HCT116 (cell line): ENCODE measurements at regions not wholly inside any gene's neighbourhood (a gene's known extent, or its start where the extent isn't known, plus 50 kb on each side); places are given as distances from the start of the nearest gene placed in this dataset.

Experiments used
- ATAC-seq: fragments of 200-7000 bp; cut with Tn5 transposase; 2 replicates; pipeline ENCODE4 v1.9.1; 2020; ENCODE audit warnings: mild to moderate bottlenecking, moderate library complexity
- BruUV-seq: library from RNA; stranded (reverse); fragments of 400-500 nt; replicated peaks from 2 replicates; lab custom pipeline; 2021; lab: Mats Ljungman, UMichigan
- CTCF ChIA-PET: fragments of 300-600 bp; sonication (Branson Sonifier 250); formaldehyde crosslinking; loops from one replicate; lab custom pipeline; 2021; ENCODE audit warnings: antibody characterized with exemption; lab: Charles Lee
- POLR2A ChIA-PET: fragments of 300-600, 350-600 bp; sonication (Branson Sonifier 250); formaldehyde crosslinking; loops from one replicate; lab custom pipeline; 2021; ENCODE audit warnings: antibody characterized with exemption; lab: Charles Lee
- RAD21 ChIA-PET, 2 experiments: fragments of 300-600 bp; sonication (Branson Sonifier 250); formaldehyde crosslinking; loops; one replicate each; lab custom pipeline; 2023; ENCODE audit warnings: low total read pairs in 2 of 2; ENCODE audit not compliant: uncharacterized antibody in 2 of 2, unreplicated experiment in 2 of 2, low non-redundant PET in 1 of 2; lab: Charles Lee
- DNase-seq: peaks from one replicate; pipeline ENCODE4 v3.0.0-alpha.2; 2010; ENCODE audit warnings: low read depth, low spot score
- H2AFZ ChIP-seq: fragments of 200-600 bp; shearing (Covaris generic), sonication (generic); 2 replicates; pipeline ENCODE4 v1.6.1; 2017; ENCODE audit warnings: low read depth, mixed run types, mixed read lengths, antibody characterized with exemption, low read length; ENCODE audit not compliant: poor library complexity, severe bottlenecking
- H3K27ac ChIP-seq: 2 replicates; pipeline ENCODE4 v1.5.1; 2012; ENCODE audit warnings: low read depth, low read length
- H3K27me3 ChIP-seq: fragments of 200-600 bp; sonication (generic); 2 replicates; pipeline ENCODE4 v1.6.1; 2016; ENCODE audit warnings: mixed run types, low read length, mixed read lengths; ENCODE audit not compliant: insufficient read depth
- H3K36me3 ChIP-seq, 2 experiments: fragments of 200-500 bp in 1 of 2; fragments of 200-600 bp in 1 of 2; sonication (Bioruptor generic) in 1 of 2; sonication (generic) in 1 of 2; 2 replicates each; pipeline versions ENCODE4 v1.5.1 to v1.6.1; 2014 to 2016; ENCODE audit warnings: low read length in 2 of 2, inconsistent platforms in 1 of 2, mixed read lengths in 1 of 2, mixed run types in 1 of 2; ENCODE audit not compliant: insufficient read depth in 2 of 2, control insufficient read depth in 1 of 2
- H3K4me1 ChIP-seq, 2 experiments: fragments of 200-600 bp in 1 of 2; sonication (generic) in 1 of 2; 2 replicates each; pipeline versions ENCODE4 v1.5.1 to v1.6.1; 2012 to 2017; ENCODE audit warnings: low read length in 2 of 2, inconsistent platforms in 1 of 2, mild to moderate bottlenecking in 1 of 2, mixed read lengths in 1 of 2, mixed run types in 1 of 2, moderate library complexity in 1 of 2; ENCODE audit not compliant: insufficient read depth in 2 of 2, control insufficient read depth in 1 of 2
- H3K4me2 ChIP-seq: fragments of 200-600 bp; sonication (generic); 2 replicates; pipeline ENCODE4 v1.6.1; 2017; ENCODE audit warnings: mixed run types, low read length, mixed read lengths
- H3K4me3 ChIP-seq, 2 experiments: fragments of 200-600 bp in 1 of 2; sonication (generic) in 1 of 2; replicated peaks in 1 of 2; 2 replicates each; pipeline ENCODE4 v1.5.1; 2011 to 2016; ENCODE audit warnings: low read length in 2 of 2, control low read depth in 1 of 2, low read depth in 1 of 2, mild to moderate bottlenecking in 1 of 2, mixed read lengths in 1 of 2, mixed run types in 1 of 2
- H3K79me2 ChIP-seq: fragments of 200-600 bp; sonication (generic); 2 replicates; pipeline ENCODE4 v1.6.1; 2017; ENCODE audit warnings: mild to moderate bottlenecking, mixed run types, low read length, moderate library complexity, mixed read lengths; ENCODE audit not compliant: insufficient read depth
- H3K9ac ChIP-seq: fragments of 200-600 bp; sonication (generic); 2 replicates; pipeline ENCODE4 v1.6.1; 2016; ENCODE audit warnings: low read length, mixed read lengths
- H3K9me2 ChIP-seq: fragments of 200-600 bp; sonication (generic), shearing (Covaris generic); 2 replicates; pipeline ENCODE4 v1.6.1; 2017; ENCODE audit warnings: mixed run types, mild to moderate bottlenecking, moderate library complexity; ENCODE audit not compliant: insufficient read depth
- H3K9me3 ChIP-seq, 2 experiments: fragments of 200-500 bp in 1 of 2; fragments of 200-600 bp in 1 of 2; sonication (Bioruptor generic) in 1 of 2; sonication (generic) in 1 of 2; 2 replicates each; pipeline ENCODE4 v1.6.1; 2014 to 2017; ENCODE audit warnings: low read length in 2 of 2, mixed read lengths in 2 of 2, inconsistent platforms in 1 of 2, low read depth in 1 of 2, mild to moderate bottlenecking in 1 of 2, mixed run types in 1 of 2, moderate library complexity in 1 of 2; ENCODE audit not compliant: control insufficient read depth in 1 of 2, insufficient read depth in 1 of 2
- H4K20me1 ChIP-seq: fragments of 200-600 bp; sonication (generic), shearing (Covaris generic); 2 replicates; pipeline ENCODE4 v1.6.1; 2017; ENCODE audit warnings: mixed run types, mild to moderate bottlenecking, moderate library complexity; ENCODE audit not compliant: insufficient read depth
- CEBPB ChIP-seq: IDR thresholded peaks from 2 replicates; pipeline ENCODE4 v1.6.1; 2012; ENCODE audit warnings: low read depth
- EGR1 ChIP-seq: IDR thresholded peaks from 2 replicates; pipeline ENCODE4 v1.6.1; 2012; ENCODE audit warnings: low read depth
- RAD21 ChIP-seq: IDR thresholded peaks from 2 replicates; pipeline ENCODE4 v1.6.1; 2012; ENCODE audit warnings: low read depth, mild to moderate bottlenecking
- SIN3A ChIP-seq: IDR thresholded peaks from 2 replicates; pipeline ENCODE4 v1.6.1; 2012; ENCODE audit warnings: low read depth
- SP1 ChIP-seq: IDR thresholded peaks from 2 replicates; pipeline ENCODE4 v1.6.1; 2012; ENCODE audit warnings: low read depth
- intact Hi-C: fragments of 100-400 bp; cut with micrococcal nuclease; formaldehyde crosslinking; loops from 2 replicates; pipeline ENCODE4 v1.10.0; 2022
- TF ChIP-seq, protein P1 (sequence below), 3 experiments: fragments of 200-600 bp in 1 of 3; sonication (generic) in 1 of 3; IDR thresholded peaks in 2 of 3; conservative IDR thresholded peaks in 1 of 3; 2 replicates each; pipeline ENCODE4 v1.5.1; 2012 to 2017; ENCODE audit warnings: low read depth in 2 of 3, low read length in 2 of 3, antibody characterized with exemption in 1 of 3, borderline replicate concordance in 1 of 3, control low read depth in 1 of 3, mild to moderate bottlenecking in 1 of 3, mixed read lengths in 1 of 3, mixed run types in 1 of 3, moderate library complexity in 1 of 3; ENCODE audit not compliant: insufficient read depth in 1 of 3
- TF ChIP-seq, protein P2 (sequence below): IDR thresholded peaks from 2 replicates; pipeline ENCODE4 v1.6.1; 2012

DNA sequence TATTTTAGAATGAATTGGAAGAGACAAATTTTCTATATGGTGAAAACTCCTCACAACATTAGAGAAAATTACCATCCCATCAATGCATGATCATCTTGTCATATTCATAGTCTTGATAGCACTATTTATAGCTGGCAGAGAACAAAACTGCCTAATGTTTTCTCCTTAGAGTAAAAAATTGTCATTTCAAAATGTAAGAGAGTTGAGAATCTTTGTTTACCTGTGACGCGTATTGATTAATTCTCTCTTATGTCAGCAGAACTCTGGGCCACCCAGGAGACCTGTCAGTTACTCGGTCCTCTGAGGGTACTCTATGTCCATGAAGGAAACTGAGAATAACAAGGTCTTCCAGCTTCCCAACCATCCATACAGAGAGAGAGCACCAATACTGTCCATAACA lies 381.4 kb upstream of the ZP4 start:
- TF ChIP-seq, protein P1, sequence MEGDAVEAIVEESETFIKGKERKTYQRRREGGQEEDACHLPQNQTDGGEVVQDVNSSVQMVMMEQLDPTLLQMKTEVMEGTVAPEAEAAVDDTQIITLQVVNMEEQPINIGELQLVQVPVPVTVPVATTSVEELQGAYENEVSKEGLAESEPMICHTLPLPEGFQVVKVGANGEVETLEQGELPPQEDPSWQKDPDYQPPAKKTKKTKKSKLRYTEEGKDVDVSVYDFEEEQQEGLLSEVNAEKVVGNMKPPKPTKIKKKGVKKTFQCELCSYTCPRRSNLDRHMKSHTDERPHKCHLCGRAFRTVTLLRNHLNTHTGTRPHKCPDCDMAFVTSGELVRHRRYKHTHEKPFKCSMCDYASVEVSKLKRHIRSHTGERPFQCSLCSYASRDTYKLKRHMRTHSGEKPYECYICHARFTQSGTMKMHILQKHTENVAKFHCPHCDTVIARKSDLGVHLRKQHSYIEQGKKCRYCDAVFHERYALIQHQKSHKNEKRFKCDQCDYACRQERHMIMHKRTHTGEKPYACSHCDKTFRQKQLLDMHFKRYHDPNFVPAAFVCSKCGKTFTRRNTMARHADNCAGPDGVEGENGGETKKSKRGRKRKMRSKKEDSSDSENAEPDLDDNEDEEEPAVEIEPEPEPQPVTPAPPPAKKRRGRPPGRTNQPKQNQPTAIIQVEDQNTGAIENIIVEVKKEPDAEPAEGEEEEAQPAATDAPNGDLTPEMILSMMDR (IDR thresholded peaks at IDR 0.05 in 2 of 3, conservative IDR thresholded peaks at IDR 0.05 in 1 of 3; ENCODE audit: borderline replicate concordance in 1 of 3, insufficient read depth in 1 of 3, low read depth in 2 of 3, low read length in 2 of 3), result no peak
- TF ChIP-seq CEBPB (no peak), SIN3A (no peak), EGR1 (no peak)
- RAD21 ChIA-PET, result no interaction called here
- DNase-seq (no peak), ATAC-seq (no peak)
- no peak overlapping the region for H2AFZ ChIP-seq
- H3K36me3 ChIP-seq, result no peaks in the 10 kb centered on the region
- H3K4me3 ChIP-seq, result no peak overlapping the region
- H3K79me2 ChIP-seq, result no peaks in the 10 kb centered on the region
- no peak overlapping the region for H3K9ac ChIP-seq
- no peaks in the 10 kb centered on the region for H3K9me2 ChIP-seq
- CTCF ChIA-PET, result no interaction called here
- POLR2A ChIA-PET, result no interaction called here
- H3K4me1 ChIP-seq, result no peaks in the 10 kb centered on the region
- intact Hi-C loops, result no loop called here
- H4K20me1 ChIP-seq, result no peaks in the 10 kb centered on the region
- no peak overlapping the region for H3K4me2 ChIP-seq
- H3K9me3 ChIP-seq, result peaks cover 5 to 20% of the 10 kb centered on the region in 2 experiments; a peak in 2 of 4 replicates
- H3K27ac ChIP-seq, result no peak overlapping the region
- no TSS peak for BruUV-seq
- H3K27me3 ChIP-seq, result no peaks in the 10 kb centered on the region

DNA sequence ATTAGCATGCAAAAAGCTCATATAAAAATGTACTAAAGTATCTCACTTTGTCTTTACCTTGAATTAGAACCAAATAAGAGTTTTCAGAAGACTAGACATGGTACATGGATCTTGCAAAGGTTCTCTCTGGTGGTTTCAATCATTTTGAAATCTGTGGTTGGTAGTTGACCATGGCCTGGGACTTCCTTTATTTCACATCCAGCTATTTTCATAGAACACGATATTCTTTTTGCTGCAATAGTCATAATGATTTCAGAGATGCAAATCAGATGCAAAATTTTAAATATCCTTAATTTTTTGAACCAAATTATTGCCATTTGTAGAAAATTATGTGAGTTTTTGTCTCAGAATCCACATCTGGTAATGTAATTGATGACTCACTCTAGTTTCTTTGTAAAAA lies 375.1 kb upstream of the ZP4 start:
- ChIA-PET POLR2A (no interaction called here), CTCF (no interaction called here), RAD21 (no interaction called here)
- Histone ChIP-seq H4K20me1 (no peaks in the 10 kb centered on the region), H3K9ac (no peak overlapping the region), H3K4me1 (no peaks in the 10 kb centered on the region), H3K36me3 (no peaks in the 10 kb centered on the region), H3K27me3 (no peaks in the 10 kb centered on the region), H2AFZ (no peak overlapping the region), H3K9me3 (peaks cover 0 to 16% of the 10 kb centered on the region in 2 experiments; a peak in 2 of 4 replicates), H3K27ac (no peak overlapping the region), H3K4me2 (no peak overlapping the region), H3K4me3 (no peak overlapping the region), H3K79me2 (no peaks in the 10 kb centered on the region), H3K9me2 (no peaks in the 10 kb centered on the region)
- DNase-seq, result no peak
- TF ChIP-seq, protein P2, sequence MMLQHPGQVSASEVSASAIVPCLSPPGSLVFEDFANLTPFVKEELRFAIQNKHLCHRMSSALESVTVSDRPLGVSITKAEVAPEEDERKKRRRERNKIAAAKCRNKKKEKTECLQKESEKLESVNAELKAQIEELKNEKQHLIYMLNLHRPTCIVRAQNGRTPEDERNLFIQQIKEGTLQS, result no peak
- TF ChIP-seq SP1 (no peak), RAD21 (no peak)
- BruUV-seq, result no TSS peak
- intact Hi-C loops, result no loop called here
- no peak for ATAC-seq
